ENCODE measurements at regions not wholly inside any gene's neighbourhood (a gene's known extent, or its start where the extent isn't known, plus 50 kb on each side); places are given as distances from the start of the nearest gene placed in this dataset.

- TF ChIP-seq CTCF (conservative IDR thresholded peaks at IDR 0.05; ENCODE audit: low read depth in 2 of 2) (no peak), STAT1 (IDR thresholded peaks at IDR 0.05; ENCODE audit: unreplicated experiment) (no peak), EZH2 (IDR thresholded peaks at IDR 0.05; ENCODE audit: low read depth, unreplicated experiment) (no peak)
Measured at GRCh38 chr16:60059141-60059540, 1325.0 kb upstream of the GOT2 start (continued).

GRCh38 chr16:60041671-60042070 is 1307.6 kb upstream of the GOT2 start:
- Histone ChIP-seq H3K27me3 (ENCODE audit: insufficient read depth) (no peaks in the 10 kb centered on the region), H3K4me3 (no peak overlapping the region), H3K4me1 (ENCODE audit: insufficient read depth) (no peaks in the 10 kb centered on the region), H2AFZ (no peak overlapping the region), H3K4me2 (no peak overlapping the region), H3K27ac (ENCODE audit: low read depth) (no peak overlapping the region), H4K20me1 (replicated peaks; ENCODE audit: insufficient read depth) (no peaks in the 10 kb centered on the region), H3K79me2 (replicated peaks; ENCODE audit: insufficient read depth) (no peaks in the 10 kb centered on the region), H3F3A (replicated peaks; ENCODE audit: low read depth) (no peaks in the 10 kb centered on the region), H3K36me3 (ENCODE audit: insufficient read depth) (no peaks in the 10 kb centered on the region), H3K9me2 (ENCODE audit: insufficient read depth) (no peaks in the 10 kb centered on the region)
- ATAC-seq (no peak), DNase-seq (ENCODE audit: low spot score) (no peak)
- Mint-ChIP-seq H3K4me3 (no peak overlapping the region), H3K4me1 (no peaks in the 10 kb centered on the region), H3K9me3 (no peaks in the 10 kb centered on the region), H3K27ac (no peak overlapping the region), H3K27me3 (ENCODE audit: insufficient read depth, low read depth, poor library complexity) (no peaks in the 10 kb centered on the region), H3K36me3 (ENCODE audit: low read depth) (no peaks in the 10 kb centered on the region)
- TF ChIP-seq CREB1 (CRISPR knock-in tag; IDR thresholded peaks at IDR 0.05; ENCODE audit: low read depth) (no peak), ZNF331 (CRISPR knock-in tag; IDR thresholded peaks at IDR 0.05; ENCODE audit: low read depth) (no peak), JUNB (IDR thresholded peaks at IDR 0.05; ENCODE audit: unreplicated experiment) (no peak), NANOG (IDR thresholded peaks at IDR 0.05; ENCODE audit: borderline replicate concordance) (no peak), EZH2phosphoT487 (IDR thresholded peaks at IDR 0.05; ENCODE audit: unreplicated experiment) (no peak), STAT1 (IDR thresholded peaks at IDR 0.05; ENCODE audit: unreplicated experiment) (no peak), CTCF (conservative IDR thresholded peaks at IDR 0.05; ENCODE audit: low read depth in 2 of 2) (no peak), ETS1 (IDR thresholded peaks at IDR 0.05) (no peak), POLR2AphosphoS5 (IDR thresholded peaks at IDR 0.05; ENCODE audit: low read depth) (no peak), ZNF462 (CRISPR knock-in tag; IDR thresholded peaks at IDR 0.05) (no peak)
